ENCODE measurements at regions not wholly inside any gene's neighbourhood (a gene's known extent, or its start where the extent isn't known, plus 50 kb on each side); places are given as distances from the start of the nearest gene placed in this dataset.

DNA sequence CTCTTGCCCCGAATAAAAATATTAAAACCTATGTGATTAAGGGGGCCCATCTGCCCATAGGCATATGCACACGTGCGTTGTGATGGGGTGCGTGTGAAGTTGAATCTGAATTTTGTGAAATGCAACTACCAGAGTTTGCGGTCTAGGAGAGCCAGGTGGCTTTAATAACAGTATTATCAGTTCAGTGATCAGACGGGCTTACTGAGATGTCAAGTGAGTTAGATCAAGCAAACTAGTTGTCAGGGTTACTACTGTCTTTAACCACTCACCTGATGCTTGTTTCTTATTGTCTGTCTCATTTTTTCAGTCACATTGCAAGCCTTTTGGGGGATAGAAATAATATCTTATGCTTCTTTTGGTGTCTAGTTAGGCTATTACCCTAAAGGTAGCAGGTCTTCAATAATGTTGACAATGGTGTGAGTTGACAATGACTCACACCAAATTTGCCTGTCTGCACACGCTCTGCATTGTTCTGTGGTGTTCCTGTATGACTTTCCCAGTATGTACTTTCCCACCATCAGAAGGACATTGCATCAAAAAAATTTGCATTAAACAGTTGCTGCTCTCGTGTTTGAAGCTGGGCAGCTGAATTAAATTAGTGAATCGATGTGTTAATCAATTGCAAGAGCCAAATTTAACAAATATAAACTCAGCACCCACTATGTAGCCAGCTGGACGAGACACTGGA is 103.1 kb upstream of the NAA20 start:
- peaks cover 16% of the 10 kb centered on the region for H3K4me1 ChIP-seq (ENCODE audit: control insufficient read depth, insufficient read depth, low read depth, low read length)
- no peak overlapping the region for H3K4me3 ChIP-seq (ENCODE audit: insufficient read depth in 1 of 2, low read depth in 1 of 2, low read length in 2 of 2)
- no peak overlapping the region for H4K91ac ChIP-seq (ENCODE audit: low read length)
- DNase-seq, result peak; percentile 24
- H3K4me2 ChIP-seq (ENCODE audit: low read length, poor library complexity, severe bottlenecking), result peak overlapping the region; percentile 17
- no peak overlapping the region for H4K8ac ChIP-seq (ENCODE audit: low read length)
- H2AK5ac ChIP-seq (ENCODE audit: low read length, severe bottlenecking), result no peak overlapping the region
- no peak overlapping the region for H3K9ac ChIP-seq (ENCODE audit: low read length)
- peak overlapping the region in 1 of 2 experiments; percentile 8 for H2BK12ac ChIP-seq (ENCODE audit: low read length in 2 of 2)
- H3K18ac ChIP-seq (ENCODE audit: low read depth in 1 of 2, low read length in 2 of 2), result peak overlapping the region in 1 of 2 experiments; percentile 16
- H3K27ac ChIP-seq (ENCODE audit: low read length, poor library complexity, severe bottlenecking), result no peak overlapping the region
- H3K23ac ChIP-seq (ENCODE audit: low read length in 2 of 2), result no peak overlapping the region
- peaks cover 28% of the 10 kb centered on the region for H3K79me1 ChIP-seq (replicated peaks; ENCODE audit: low read length, poor library complexity, severe bottlenecking)
- H3K27me3 ChIP-seq (ENCODE audit: control insufficient read depth in 1 of 2, insufficient read depth in 1 of 2, low read length in 2 of 2), result no peaks in the 10 kb centered on the region
- H2BK15ac ChIP-seq (ENCODE audit: low read depth, poor library complexity, severe bottlenecking), result no peak overlapping the region
- no peak overlapping the region for H3K14ac ChIP-seq (ENCODE audit: low read length in 2 of 2)
- H3K4ac ChIP-seq (ENCODE audit: low read depth in 1 of 2, low read length in 2 of 2), result peak overlapping the region in 1 of 2 experiments; percentile 68
- 86% methylated on average over 10 of the region's 10 CpGs for WGBS
- no peak overlapping the region for H2AFZ ChIP-seq (ENCODE audit: low read depth, low read length)
- peaks cover 0 to 9% of the 10 kb centered on the region in 2 experiments for H3K36me3 ChIP-seq (ENCODE audit: control insufficient read depth in 1 of 2, insufficient read depth in 2 of 2, low read depth in 1 of 2, low read length in 2 of 2)
- H3K9me3 ChIP-seq (ENCODE audit: control insufficient read depth, low read length), result no peaks in the 10 kb centered on the region
- no peak overlapping the region for H2BK120ac ChIP-seq (ENCODE audit: low read depth, low read length)
- H2BK5ac ChIP-seq (ENCODE audit: low read depth, low read length, poor library complexity, severe bottlenecking), result no peak overlapping the region

DNA sequence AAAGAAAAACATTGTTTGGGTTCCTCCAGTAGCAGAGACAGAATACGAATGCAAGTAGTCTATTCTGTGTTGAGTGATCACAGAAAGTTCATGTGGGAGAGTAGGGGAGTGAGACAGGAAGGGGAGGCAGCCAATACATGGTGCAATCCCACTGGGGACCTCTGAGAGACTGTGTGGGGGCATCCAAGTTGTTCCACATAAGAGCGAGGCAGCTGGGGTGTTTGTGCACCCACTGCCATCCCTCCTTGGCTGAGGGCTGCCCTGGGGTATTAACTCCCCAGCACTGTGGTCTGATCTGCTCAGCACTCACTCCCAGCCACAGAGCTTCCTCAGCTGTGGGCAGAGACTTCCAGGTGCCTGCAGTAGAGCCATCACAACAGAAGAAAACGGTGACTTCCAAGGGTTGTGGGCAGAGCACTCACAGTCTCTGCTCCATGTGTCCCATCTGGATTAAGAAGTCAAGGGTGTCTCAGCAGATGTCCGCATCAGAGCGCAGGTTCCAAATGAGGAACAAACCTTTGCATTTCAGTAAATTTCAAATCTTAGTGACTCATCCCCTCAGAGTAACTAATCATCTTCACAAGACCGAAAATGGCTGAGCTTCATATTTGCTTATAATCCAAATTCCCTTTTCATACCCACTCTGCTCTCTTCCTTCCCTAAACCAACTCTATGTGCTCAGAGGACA is 101.9 kb upstream of the NAA20 start:
- Histone ChIP-seq H2BK120ac (ENCODE audit: low read depth, low read length) (no peak overlapping the region), H4K8ac (ENCODE audit: low read length) (no peak overlapping the region), H3K27me3 (ENCODE audit: control insufficient read depth in 1 of 2, insufficient read depth in 1 of 2, low read length in 2 of 2) (no peaks in the 10 kb centered on the region), H3K18ac (ENCODE audit: low read depth in 1 of 2, low read length in 2 of 2) (peak overlapping the region in 1 of 2 experiments; percentile 28), H4K91ac (ENCODE audit: low read length) (no peak overlapping the region), H3K4me1 (ENCODE audit: control insufficient read depth, insufficient read depth, low read depth, low read length) (peaks cover 16% of the 10 kb centered on the region), H3K23ac (ENCODE audit: low read length in 2 of 2) (no peak overlapping the region), H3K9ac (ENCODE audit: low read length) (peak overlapping the region; percentile 67), H3K79me1 (replicated peaks; ENCODE audit: low read length, poor library complexity, severe bottlenecking) (peaks cover 25% of the 10 kb centered on the region), H2BK12ac (ENCODE audit: low read length in 2 of 2) (peak overlapping the region in 1 of 2 experiments; percentile 43), H3K4me3 (ENCODE audit: insufficient read depth in 1 of 2, low read depth in 1 of 2, low read length in 2 of 2) (peak overlapping the region in 1 of 2 experiments; percentile 64), H3K14ac (ENCODE audit: low read length in 2 of 2) (peak overlapping the region in 1 of 2 experiments; percentile 7), H3K9me3 (ENCODE audit: control insufficient read depth, low read length) (no peaks in the 10 kb centered on the region), H3K4me2 (ENCODE audit: low read length, poor library complexity, severe bottlenecking) (no peak overlapping the region), H3K4ac (ENCODE audit: low read depth in 1 of 2, low read length in 2 of 2) (no peak overlapping the region), H2BK15ac (ENCODE audit: low read depth, poor library complexity, severe bottlenecking) (no peak overlapping the region), H3K36me3 (ENCODE audit: control insufficient read depth in 1 of 2, insufficient read depth in 2 of 2, low read depth in 1 of 2, low read length in 2 of 2) (peaks cover 0 to 9% of the 10 kb centered on the region in 2 experiments), H2BK5ac (ENCODE audit: low read depth, low read length, poor library complexity, severe bottlenecking) (no peak overlapping the region), H2AK5ac (ENCODE audit: low read length, severe bottlenecking) (peak overlapping the region; percentile 42), H2AFZ (ENCODE audit: low read depth, low read length) (no peak overlapping the region), H3K27ac (ENCODE audit: low read length, poor library complexity, severe bottlenecking) (no peak overlapping the region)
- WGBS, result 88% methylated on average over 6 of the region's 6 CpGs
- DNase-seq, result no peak

DNA sequence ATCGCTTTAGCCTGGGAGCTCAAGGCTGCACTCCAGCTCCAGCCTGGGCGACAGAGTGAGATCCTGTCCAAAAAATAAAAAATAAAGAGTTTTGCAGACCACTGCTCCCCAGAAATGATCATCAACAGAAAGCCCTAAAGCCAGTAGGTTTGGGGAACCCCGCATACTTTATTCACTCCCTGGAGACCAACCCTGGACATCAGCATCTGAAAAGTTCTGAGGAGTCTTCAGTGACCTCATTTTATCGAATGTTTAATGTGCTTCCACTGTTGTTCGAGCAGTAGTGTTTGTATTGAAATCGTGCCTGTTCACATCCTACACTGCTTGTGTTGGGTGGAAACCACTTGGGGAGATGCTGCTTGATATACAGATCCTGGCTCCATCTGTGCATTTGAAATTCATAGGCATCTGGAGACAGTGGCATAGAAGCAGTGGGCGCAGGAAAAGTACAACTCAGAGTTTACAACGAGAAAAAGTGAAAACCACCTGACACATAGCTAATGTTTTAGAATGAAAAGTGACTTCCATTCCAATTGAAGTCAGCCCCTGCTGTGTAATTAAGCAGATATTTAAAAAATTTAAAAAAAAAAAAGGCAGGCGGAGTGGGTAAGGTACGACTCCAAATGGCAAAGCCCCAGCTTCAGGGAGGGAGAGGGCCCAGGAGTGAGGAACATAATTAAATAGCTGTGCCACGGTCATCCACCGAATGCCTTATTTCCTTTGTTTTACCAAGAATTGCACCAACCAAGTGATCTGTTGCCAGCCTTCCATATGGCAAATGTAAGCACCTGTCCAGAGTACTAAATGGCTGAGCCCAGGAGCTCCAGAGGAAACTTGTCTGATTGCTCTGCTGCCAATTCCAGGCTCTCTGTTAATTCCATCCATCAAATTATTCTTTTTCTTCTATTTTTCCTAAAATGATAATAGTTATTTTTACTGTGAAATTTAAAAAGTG is 100.4 kb upstream of the NAA20 start:
- 93% methylated on average over 11 of the region's 12 CpGs for whole genome bisulfite sequencing
- no peak for DNase-seq

More for the DNA sequence above, 100.4 kb upstream of the NAA20 start:
- Histone ChIP-seq H2AK5ac (ENCODE audit: low read length, severe bottlenecking) (no peak overlapping the region), H3K4ac (ENCODE audit: low read depth in 1 of 2, low read length in 2 of 2) (no peak overlapping the region), H3K18ac (ENCODE audit: low read depth in 1 of 2, low read length in 2 of 2) (peak overlapping the region in 1 of 2 experiments; percentile 37), H2BK15ac (ENCODE audit: low read depth, poor library complexity, severe bottlenecking) (no peak overlapping the region), H4K91ac (ENCODE audit: low read length) (no peak overlapping the region), H2BK5ac (ENCODE audit: low read depth, low read length, poor library complexity, severe bottlenecking) (no peak overlapping the region), H2BK12ac (ENCODE audit: low read length in 2 of 2) (no peak overlapping the region), H3K9ac (ENCODE audit: low read length) (no peak overlapping the region), H3K36me3 (ENCODE audit: control insufficient read depth in 1 of 2, insufficient read depth in 2 of 2, low read depth in 1 of 2, low read length in 2 of 2) (peaks cover 0 to 3% of the 10 kb centered on the region in 2 experiments), H2BK120ac (ENCODE audit: low read depth, low read length) (no peak overlapping the region), H3K27me3 (ENCODE audit: control insufficient read depth in 1 of 2, insufficient read depth in 1 of 2, low read length in 2 of 2) (no peaks in the 10 kb centered on the region), H3K9me3 (ENCODE audit: control insufficient read depth, low read length) (no peaks in the 10 kb centered on the region), H2AFZ (ENCODE audit: low read depth, low read length) (no peak overlapping the region), H3K4me1 (ENCODE audit: control insufficient read depth, insufficient read depth, low read depth, low read length) (peaks cover 14% of the 10 kb centered on the region), H3K4me2 (ENCODE audit: low read length, poor library complexity, severe bottlenecking) (no peak overlapping the region), H4K8ac (ENCODE audit: low read length) (no peak overlapping the region), H3K27ac (ENCODE audit: low read length, poor library complexity, severe bottlenecking) (no peak overlapping the region), H3K4me3 (ENCODE audit: insufficient read depth in 1 of 2, low read depth in 1 of 2, low read length in 2 of 2) (no peak overlapping the region), H3K23ac (ENCODE audit: low read length in 2 of 2) (no peak overlapping the region), H3K79me1 (replicated peaks; ENCODE audit: low read length, poor library complexity, severe bottlenecking) (peaks cover 27% of the 10 kb centered on the region), H3K14ac (ENCODE audit: low read length in 2 of 2) (no peak overlapping the region)
